GM12873 (cell line): ENCODE measurements at regions not wholly inside any gene's neighbourhood (a gene's known extent, or its start where the extent isn't known, plus 50 kb on each side); places are given as distances from the start of the nearest gene placed in this dataset.

Source experiments
- CTCF ChIP-seq: IDR thresholded peaks from 2 replicates; pipeline ENCODE4 v1.5.1; 2012; ENCODE audit warnings: low read depth, mild to moderate bottlenecking, moderate library complexity, low read length, control low read depth; ENCODE audit not compliant: insufficient read depth; ENCODE audit errors: missing control alignments

- TF ChIP-seq CTCF = no peak
These were observed 441.5 kb upstream of the RARB start for GRCh38 chr3:24986612-24987011.

GRCh38 chr3:24999357-24999756, 428.7 kb upstream of the RARB start:
- no peak for TF ChIP-seq CTCF

- no peak for TF ChIP-seq CTCF
These were observed 427.0 kb upstream of the RARB start for GRCh38 chr3:25000971-25001591.

GRCh38 chr3:25002052-25002451, 426.0 kb upstream of the RARB start:
- TF ChIP-seq CTCF = no peak

GRCh38 chr3:25007974-25008658, 419.9 kb upstream of the RARB start:
- TF ChIP-seq CTCF = no peak

GRCh38 chr3:25009665-25010064, 418.4 kb upstream of the RARB start:
- no peak for TF ChIP-seq CTCF

- no peak for TF ChIP-seq CTCF
These were observed 412.5 kb upstream of the RARB start for GRCh38 chr3:25015599-25015998.
